ENCODE measurements at regions not wholly inside any gene's neighbourhood (a gene's known extent, or its start where the extent isn't known, plus 50 kb on each side); places are given as distances from the start of the nearest gene placed in this dataset.
"Not testable (repeated sequence)": the region's sequence is repeated elsewhere in the genome, so short reads cannot be mapped to it uniquely, and the experiment has no call there.

DNA sequence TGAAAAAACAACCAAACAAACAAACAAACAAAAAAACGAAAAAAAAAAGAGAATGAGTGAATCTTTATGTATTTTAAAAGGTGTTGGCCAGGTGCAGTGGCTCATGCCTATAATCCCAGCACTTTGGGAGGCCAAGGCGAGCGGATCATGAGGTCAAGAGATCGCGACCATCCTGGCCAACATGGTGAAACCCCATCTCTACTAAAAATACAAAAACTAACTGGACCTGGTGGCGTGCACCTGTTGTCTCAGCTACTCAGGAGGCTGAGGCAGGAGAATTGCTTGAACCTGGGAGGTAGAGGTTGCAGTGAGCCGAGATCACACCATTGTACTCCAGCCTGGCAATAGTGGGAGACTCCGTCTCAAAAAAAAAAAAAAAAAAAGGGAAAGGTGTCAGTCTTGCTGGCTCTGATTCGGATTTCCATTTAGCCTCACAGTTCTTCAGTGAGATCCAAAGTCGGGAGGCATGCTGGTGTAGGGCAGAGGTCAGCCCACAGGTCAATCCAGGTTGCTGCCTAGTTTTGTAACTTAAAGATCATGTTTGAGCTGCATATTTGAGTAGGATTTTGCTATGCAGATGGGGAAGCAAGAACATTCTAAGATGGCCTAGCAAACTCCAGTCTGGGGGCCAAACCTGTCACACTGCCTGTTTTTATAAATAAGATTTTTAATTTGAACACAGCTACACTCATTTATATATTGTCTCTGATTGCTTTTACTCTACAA is 179.6 kb upstream of the ZNF217 start:
- intact Hi-C loops (cut with micrococcal nuclease); H3K9me3 Mint-ChIP-seq; DNase-seq (ENCODE audit: low spot score); H3K27ac Mint-ChIP-seq; H3K27me3 Mint-ChIP-seq (ENCODE audit: low read depth); H3K36me3 Mint-ChIP-seq (ENCODE audit: low read depth); H3K4me1 Mint-ChIP-seq (ENCODE audit: low read depth); H3K4me3 Mint-ChIP-seq (ENCODE audit: low read depth): not testable (repeated sequence)

DNA sequence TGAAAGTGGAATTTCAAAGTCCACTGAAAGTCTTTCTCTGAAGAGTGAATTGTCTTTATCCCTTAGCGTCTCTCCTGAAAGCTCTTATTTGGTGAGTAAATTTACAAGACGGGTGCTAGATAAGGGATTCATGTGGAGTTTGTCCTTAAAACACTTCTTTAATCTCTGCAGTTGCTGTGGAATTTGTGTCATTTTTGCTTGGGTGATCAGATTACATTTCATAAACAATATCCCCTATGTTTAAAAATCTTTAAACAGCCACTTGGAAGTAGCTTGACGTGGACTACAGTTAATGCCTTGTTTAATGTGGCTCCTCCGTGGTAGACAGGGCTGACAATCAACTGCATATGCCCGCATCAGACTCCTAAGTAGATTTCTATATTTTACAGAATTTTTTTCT is 175.4 kb upstream of the ZNF217 start:
- no peaks in the 10 kb centered on the region for H3K36me3 Mint-ChIP-seq (ENCODE audit: low read depth)
- intact Hi-C loops (cut with micrococcal nuclease): no loop called here
- H3K4me1 Mint-ChIP-seq (ENCODE audit: low read depth): peaks cover 4% of the 10 kb centered on the region
- no peak for DNase-seq (ENCODE audit: low spot score)
- no peak overlapping the region for H3K4me3 Mint-ChIP-seq (ENCODE audit: low read depth)
- H3K27ac Mint-ChIP-seq: no peak overlapping the region
- H3K27me3 Mint-ChIP-seq (ENCODE audit: low read depth): no peaks in the 10 kb centered on the region
- H3K9me3 Mint-ChIP-seq: no peaks in the 10 kb centered on the region

GRCh38 chr20:53768329-53768728 is 174.7 kb upstream of the ZNF217 start:
- H3K36me3 Mint-ChIP-seq (ENCODE audit: low read depth): no peaks in the 10 kb centered on the region

DNA sequence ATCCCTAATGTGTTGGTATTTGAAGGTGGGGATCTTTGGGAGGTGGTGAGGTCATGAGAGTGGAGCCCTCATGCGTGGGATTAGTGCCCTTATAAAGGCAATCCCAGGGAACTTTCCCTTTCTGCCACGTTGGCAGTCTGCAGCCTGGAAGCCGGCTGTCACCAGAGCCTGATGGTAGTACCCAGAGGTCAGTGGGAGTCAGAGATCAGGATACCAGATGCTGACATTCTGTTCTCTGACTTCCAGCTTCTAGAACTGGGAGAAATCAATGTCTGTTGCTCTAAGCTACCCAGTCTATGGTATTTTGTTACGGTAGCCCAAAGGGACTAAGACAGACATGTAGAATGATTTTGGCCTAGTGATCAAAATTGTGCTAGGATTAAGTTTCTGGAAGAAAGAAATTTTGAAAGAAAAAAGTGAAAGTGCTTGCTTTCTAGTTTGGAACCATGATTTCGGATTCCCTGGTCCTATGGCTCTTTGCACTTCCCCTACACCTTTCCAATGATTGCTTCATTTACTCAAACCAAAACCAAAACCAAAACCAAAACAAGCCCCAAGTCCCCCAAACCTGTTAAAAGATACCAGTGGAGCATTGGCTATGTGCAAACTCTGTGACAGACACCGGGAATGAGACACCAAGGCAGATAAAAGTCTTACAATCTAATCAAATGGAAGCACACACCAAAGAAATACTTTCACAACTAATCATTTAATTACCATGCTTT is 173.7 kb upstream of the ZNF217 start:
- no peak for DNase-seq (ENCODE audit: low spot score)
- Mint-ChIP-seq H3K27me3 (ENCODE audit: low read depth) (no peaks in the 10 kb centered on the region), H3K36me3 (ENCODE audit: low read depth) (no peaks in the 10 kb centered on the region), H3K4me3 (ENCODE audit: low read depth) (no peak overlapping the region), H3K27ac (no peak overlapping the region), H3K9me3 (no peaks in the 10 kb centered on the region), H3K4me1 (ENCODE audit: low read depth) (peaks cover 2% of the 10 kb centered on the region)
- intact Hi-C loops (cut with micrococcal nuclease): no loop called here

More at GRCh38 chr20:53768329-53768728, 174.7 kb upstream of the ZNF217 start:
- DNase-seq (ENCODE audit: low spot score): no peak
- peaks cover 2% of the 10 kb centered on the region for H3K4me1 Mint-ChIP-seq (ENCODE audit: low read depth)
- H3K27me3 Mint-ChIP-seq (ENCODE audit: low read depth): no peaks in the 10 kb centered on the region
- H3K9me3 Mint-ChIP-seq: no peaks in the 10 kb centered on the region
- no peak overlapping the region for H3K4me3 Mint-ChIP-seq (ENCODE audit: low read depth)
- intact Hi-C loops (cut with micrococcal nuclease): no loop called here
- no peak overlapping the region for H3K27ac Mint-ChIP-seq

DNA sequence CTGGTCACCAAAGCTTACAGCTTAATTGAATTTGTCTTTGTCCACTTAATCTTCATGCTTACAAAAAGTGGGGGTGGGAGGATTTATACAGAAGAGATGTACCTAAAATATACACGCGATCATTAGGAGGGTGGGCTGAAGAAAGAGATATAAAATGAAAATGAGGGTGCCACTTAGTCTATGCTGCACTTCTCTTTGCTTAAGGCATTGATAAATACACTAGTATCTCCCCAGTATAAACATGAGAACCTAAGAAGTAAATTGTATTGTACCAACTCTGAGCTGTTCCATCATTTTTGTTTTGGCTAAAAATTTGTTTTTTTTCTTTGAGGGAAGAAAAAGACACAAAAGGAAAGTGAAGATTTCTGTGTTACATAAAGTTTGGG is 170.8 kb upstream of the ZNF217 start:
- H3K27me3 Mint-ChIP-seq (ENCODE audit: low read depth): no peaks in the 10 kb centered on the region
- intact Hi-C loops (cut with micrococcal nuclease): no loop called here
- peaks cover 2% of the 10 kb centered on the region for H3K4me1 Mint-ChIP-seq (ENCODE audit: low read depth)
- H3K4me3 Mint-ChIP-seq (ENCODE audit: low read depth): no peak overlapping the region
- no peak overlapping the region for H3K27ac Mint-ChIP-seq
- H3K36me3 Mint-ChIP-seq (ENCODE audit: low read depth): no peaks in the 10 kb centered on the region
- H3K9me3 Mint-ChIP-seq: no peaks in the 10 kb centered on the region
- no peak for DNase-seq (ENCODE audit: low spot score)

- Mint-ChIP-seq H3K27ac (no peak overlapping the region), H3K27me3 (ENCODE audit: low read depth) (no peaks in the 10 kb centered on the region), H3K9me3 (no peaks in the 10 kb centered on the region), H3K4me1 (ENCODE audit: low read depth) (peaks cover 2% of the 10 kb centered on the region), H3K36me3 (ENCODE audit: low read depth) (no peaks in the 10 kb centered on the region), H3K4me3 (ENCODE audit: low read depth) (no peak overlapping the region)
- intact Hi-C loops (cut with micrococcal nuclease): no loop called here
- no peak for DNase-seq (ENCODE audit: low spot score)
Observed at GRCh38 chr20:53763707-53764414, 170.2 kb upstream of the ZNF217 start.

GRCh38 chr20:53762423-53762798 is 168.8 kb upstream of the ZNF217 start:
- H3K27me3 Mint-ChIP-seq (ENCODE audit: low read depth); H3K9me3 Mint-ChIP-seq; H3K36me3 Mint-ChIP-seq (ENCODE audit: low read depth); H3K4me3 Mint-ChIP-seq (ENCODE audit: low read depth); H3K4me1 Mint-ChIP-seq (ENCODE audit: low read depth); H3K27ac Mint-ChIP-seq; intact Hi-C loops (cut with micrococcal nuclease); DNase-seq (ENCODE audit: low spot score): not testable (repeated sequence)

- intact Hi-C loops (cut with micrococcal nuclease): no loop called here
Observed at GRCh38 chr20:53760025-53760441, 166.4 kb upstream of the ZNF217 start.

GRCh38 chr20:53757472-53757913 is 163.9 kb upstream of the ZNF217 start:
- no peaks in the 10 kb centered on the region for H3K27me3 Mint-ChIP-seq (ENCODE audit: low read depth)
- intact Hi-C loops (cut with micrococcal nuclease): no loop called here
- peaks cover 31% of the 10 kb centered on the region for H3K4me1 Mint-ChIP-seq (ENCODE audit: low read depth)
- H3K27ac Mint-ChIP-seq: no peak overlapping the region
- no peak overlapping the region for H3K4me3 Mint-ChIP-seq (ENCODE audit: low read depth)
- H3K36me3 Mint-ChIP-seq (ENCODE audit: low read depth): peaks cover 3% of the 10 kb centered on the region
- no peak for DNase-seq (ENCODE audit: low spot score)
- H3K9me3 Mint-ChIP-seq: no peaks in the 10 kb centered on the region

More at GRCh38 chr20:53760025-53760441, 166.4 kb upstream of the ZNF217 start:
- Mint-ChIP-seq H3K4me3 (ENCODE audit: low read depth) (no peak overlapping the region), H3K36me3 (ENCODE audit: low read depth) (no peaks in the 10 kb centered on the region), H3K27ac (no peak overlapping the region), H3K9me3 (no peaks in the 10 kb centered on the region), H3K27me3 (ENCODE audit: low read depth) (no peaks in the 10 kb centered on the region), H3K4me1 (ENCODE audit: low read depth) (peaks cover 7% of the 10 kb centered on the region)
- no peak for DNase-seq (ENCODE audit: low spot score)

DNA sequence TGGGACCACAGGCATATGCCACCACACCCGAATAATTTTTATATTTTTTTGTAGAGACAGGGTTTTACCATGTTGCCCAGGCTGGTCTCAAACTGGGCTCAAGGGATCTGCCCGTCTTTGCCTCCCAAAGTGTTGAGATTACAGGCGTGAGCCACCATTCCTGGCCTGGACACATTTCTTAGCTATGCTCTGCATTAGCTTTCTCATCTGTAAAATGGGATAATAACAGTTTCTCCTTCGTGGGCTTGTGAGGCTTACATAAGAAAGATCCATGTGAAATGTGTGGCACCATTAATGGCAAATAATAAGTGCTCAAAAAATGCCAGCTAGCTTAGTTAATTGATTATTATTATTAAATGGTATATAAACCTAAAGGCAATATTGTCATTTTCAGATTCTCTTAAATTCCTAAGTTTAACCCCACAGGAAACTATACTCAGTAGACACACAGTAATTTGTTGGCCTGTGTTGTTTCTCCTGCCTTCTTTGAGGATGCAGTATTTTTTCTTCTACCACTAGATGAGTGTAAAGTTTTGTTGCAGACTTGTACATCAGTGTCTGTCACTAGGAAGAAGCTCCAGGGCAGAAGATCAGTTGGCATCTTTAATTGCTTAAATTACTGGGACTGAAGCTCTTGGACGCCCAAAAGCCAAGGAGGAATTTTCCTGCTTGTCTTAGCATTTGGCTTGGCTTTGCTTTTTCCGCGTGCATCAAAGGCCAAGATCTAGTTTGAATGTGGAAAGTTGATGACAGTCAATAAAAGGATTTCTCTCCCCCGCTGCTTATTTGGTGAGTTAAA is 162.3 kb upstream of the ZNF217 start:
- H3K4me1 Mint-ChIP-seq (ENCODE audit: low read depth): peaks cover 43% of the 10 kb centered on the region
- H3K27ac Mint-ChIP-seq: peak overlapping the region; percentile 99

DNA sequence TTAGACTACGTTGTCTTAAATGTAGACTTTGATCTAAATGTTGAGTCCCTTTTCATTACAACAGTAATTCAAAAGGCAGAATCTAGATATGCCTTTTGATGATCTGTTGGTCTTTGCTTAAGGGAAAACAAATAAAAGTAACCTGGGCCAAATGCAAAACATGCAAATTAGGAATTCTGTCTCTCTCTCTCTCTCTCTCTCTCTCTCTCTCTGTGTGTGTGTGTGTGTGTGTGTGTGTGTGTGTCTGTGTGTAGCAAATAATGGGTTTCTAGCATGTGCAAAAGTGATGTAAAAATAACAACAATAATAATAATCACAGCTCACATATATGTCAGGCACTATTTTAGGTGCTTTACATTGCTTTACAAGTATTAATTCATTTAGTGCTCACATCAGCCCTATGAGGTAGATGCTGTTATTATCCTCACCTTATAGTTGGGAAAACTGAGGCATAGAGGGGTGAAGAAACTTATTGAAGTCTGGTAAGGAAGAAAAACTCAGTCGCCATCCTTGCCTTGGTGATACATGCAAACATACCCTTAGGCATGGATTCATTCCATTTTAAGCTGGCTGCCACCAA is 160.3 kb upstream of the ZNF217 start:
- Mint-ChIP-seq H3K9me3 (no peaks in the 10 kb centered on the region), H3K27me3 (ENCODE audit: low read depth) (no peaks in the 10 kb centered on the region), H3K4me3 (ENCODE audit: low read depth) (peak overlapping the region; percentile 39), H3K36me3 (ENCODE audit: low read depth) (peaks cover 3% of the 10 kb centered on the region), H3K4me1 (ENCODE audit: low read depth) (peaks cover 59% of the 10 kb centered on the region), H3K27ac (peak overlapping the region; percentile 99)
- no peak for DNase-seq (ENCODE audit: low spot score)
- intact Hi-C loops (cut with micrococcal nuclease): loop anchor here (1.0 to 5.0 kb wide), 4 partner anchors 68 to 183 kb away; no protein-coding TSS in a partner anchor

More for the DNA sequence above, 162.3 kb upstream of the ZNF217 start:
- Mint-ChIP-seq H3K4me3 (ENCODE audit: low read depth) (no peak overlapping the region), H3K27me3 (ENCODE audit: low read depth) (no peaks in the 10 kb centered on the region), H3K9me3 (no peaks in the 10 kb centered on the region), H3K36me3 (ENCODE audit: low read depth) (peaks cover 3% of the 10 kb centered on the region)
- intact Hi-C loops (cut with micrococcal nuclease): loop anchor here (2.0 kb wide), 2 partner anchors 87 to 159 kb away; no protein-coding TSS in a partner anchor
- no peak for DNase-seq (ENCODE audit: low spot score)
